ENCODE measurements at regions not wholly inside any gene's neighbourhood (a gene's known extent, or its start where the extent isn't known, plus 50 kb on each side); places are given as distances from the start of the nearest gene placed in this dataset.

DNA sequence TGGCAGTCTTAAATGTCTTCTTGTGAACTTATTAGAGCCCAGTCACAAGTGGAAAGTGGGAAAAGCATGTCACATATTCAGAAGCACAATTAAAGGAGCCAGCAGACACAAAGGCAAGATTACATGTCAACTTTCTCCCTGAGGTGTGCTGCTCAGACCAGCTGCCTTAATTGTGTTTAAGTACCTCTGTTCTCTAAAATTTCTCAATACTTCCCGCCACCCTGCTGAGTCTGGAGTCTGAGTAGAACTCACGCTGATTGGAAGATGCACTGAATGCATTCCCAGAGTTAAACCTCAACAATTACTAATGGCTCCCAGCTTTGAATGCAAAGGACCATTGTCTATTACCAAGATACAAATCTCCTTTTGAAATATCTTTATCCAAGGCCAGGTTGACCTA is 166.4 kb upstream of the COBL start:
- Histone ChIP-seq H3K9me3 (no peaks in the 10 kb centered on the region), H3K4me3 (no peak overlapping the region), H3K36me3 (no peaks in the 10 kb centered on the region), H3K27ac (replicated peaks in 1 of 4) (no peak overlapping the region), H3K4me1 (no peaks in the 10 kb centered on the region), H3K27me3 (no peaks in the 10 kb centered on the region)
- no peak for DNase-seq (ENCODE audit: extremely low spot score)
- TF ChIP-seq POLR2AphosphoS5 (IDR thresholded peaks at IDR 0.05) (no peak), POLR2A (IDR thresholded peaks at IDR 0.05; ENCODE audit: low read depth) (no peak), EP300 (IDR thresholded peaks at IDR 0.05) (no peak)
- TF ChIP-seq, protein P1, sequence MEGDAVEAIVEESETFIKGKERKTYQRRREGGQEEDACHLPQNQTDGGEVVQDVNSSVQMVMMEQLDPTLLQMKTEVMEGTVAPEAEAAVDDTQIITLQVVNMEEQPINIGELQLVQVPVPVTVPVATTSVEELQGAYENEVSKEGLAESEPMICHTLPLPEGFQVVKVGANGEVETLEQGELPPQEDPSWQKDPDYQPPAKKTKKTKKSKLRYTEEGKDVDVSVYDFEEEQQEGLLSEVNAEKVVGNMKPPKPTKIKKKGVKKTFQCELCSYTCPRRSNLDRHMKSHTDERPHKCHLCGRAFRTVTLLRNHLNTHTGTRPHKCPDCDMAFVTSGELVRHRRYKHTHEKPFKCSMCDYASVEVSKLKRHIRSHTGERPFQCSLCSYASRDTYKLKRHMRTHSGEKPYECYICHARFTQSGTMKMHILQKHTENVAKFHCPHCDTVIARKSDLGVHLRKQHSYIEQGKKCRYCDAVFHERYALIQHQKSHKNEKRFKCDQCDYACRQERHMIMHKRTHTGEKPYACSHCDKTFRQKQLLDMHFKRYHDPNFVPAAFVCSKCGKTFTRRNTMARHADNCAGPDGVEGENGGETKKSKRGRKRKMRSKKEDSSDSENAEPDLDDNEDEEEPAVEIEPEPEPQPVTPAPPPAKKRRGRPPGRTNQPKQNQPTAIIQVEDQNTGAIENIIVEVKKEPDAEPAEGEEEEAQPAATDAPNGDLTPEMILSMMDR (IDR thresholded peaks at IDR 0.05): no peak
- 100% methylated on average over 2 of the region's 2 CpGs for WGBS
- intact Hi-C loops (cut with DNase I): no loop called here

DNA sequence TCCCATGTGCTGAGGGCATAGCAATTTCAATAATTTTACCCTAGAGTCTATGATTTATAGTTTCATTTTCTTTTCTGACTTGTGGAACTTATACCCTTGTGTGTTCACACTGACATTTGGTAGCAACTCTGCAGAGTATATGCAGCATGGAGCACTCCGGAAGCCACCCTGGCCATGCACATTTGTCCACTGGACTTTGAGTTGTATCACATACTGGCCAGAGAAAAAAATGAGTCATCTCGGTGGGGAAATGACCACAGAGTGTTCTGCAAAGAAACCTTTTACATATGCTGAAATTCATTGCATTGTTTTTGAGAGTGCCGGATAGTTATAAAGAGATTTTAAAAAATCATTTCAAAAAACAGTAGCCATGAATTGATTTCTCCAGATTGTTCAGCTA is 164.8 kb upstream of the COBL start:
- Histone ChIP-seq H3K4me1 (no peaks in the 10 kb centered on the region), H3K36me3 (no peaks in the 10 kb centered on the region), H3K9me3 (no peaks in the 10 kb centered on the region), H3K27me3 (no peaks in the 10 kb centered on the region), H3K27ac (replicated peaks in 1 of 4) (no peak overlapping the region), H3K4me3 (no peak overlapping the region)
- TF ChIP-seq POLR2A (IDR thresholded peaks at IDR 0.05; ENCODE audit: low read depth) (no peak), EP300 (IDR thresholded peaks at IDR 0.05) (no peak), POLR2AphosphoS5 (IDR thresholded peaks at IDR 0.05) (no peak)
- TF ChIP-seq, protein P1 (IDR thresholded peaks at IDR 0.05): no peak
- DNase-seq (ENCODE audit: extremely low spot score): no peak
- WGBS: 90% methylated on average over 3 of the region's 3 CpGs
- intact Hi-C loops (cut with DNase I): no loop called here

DNA sequence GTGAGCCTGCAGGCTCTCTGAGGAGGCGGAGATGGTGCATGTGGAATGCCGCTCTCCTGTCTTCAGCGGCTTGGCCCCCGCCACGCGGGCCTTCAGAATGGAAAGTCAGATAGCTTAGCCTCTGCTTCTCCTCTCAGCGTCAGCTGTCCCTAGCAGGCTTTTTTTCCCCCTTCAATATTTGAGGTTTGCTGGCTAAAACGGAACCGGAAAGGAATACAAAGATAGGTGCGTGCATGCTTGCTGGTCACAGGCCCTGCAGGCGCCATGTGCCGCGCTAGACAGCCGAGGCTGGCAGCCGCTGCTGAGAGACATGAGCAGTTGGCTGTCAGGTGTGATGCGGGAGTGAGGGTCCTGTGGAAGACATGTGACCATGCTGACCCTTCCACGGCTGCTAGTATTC is 161.2 kb upstream of the COBL start:
- Histone ChIP-seq H3K4me3 (no peak overlapping the region), H3K27ac (replicated peaks in 1 of 4) (no peak overlapping the region), H3K27me3 (peaks cover 0 to 15% (median 0%) of the 10 kb centered on the region in 4 donors), H3K36me3 (no peaks in the 10 kb centered on the region), H3K9me3 (no peaks in the 10 kb centered on the region), H3K4me1 (no peaks in the 10 kb centered on the region)
- DNase-seq (ENCODE audit: extremely low spot score): peak; percentile 60
- TF ChIP-seq EP300 (IDR thresholded peaks at IDR 0.05): no peak
- TF ChIP-seq POLR2A (IDR thresholded peaks at IDR 0.05; ENCODE audit: low read depth): no peak
- TF ChIP-seq, protein P1 (IDR thresholded peaks at IDR 0.05): no peak
- no peak for TF ChIP-seq POLR2AphosphoS5 (IDR thresholded peaks at IDR 0.05)
- 92% methylated on average over 17 of the region's 17 CpGs for WGBS
- intact Hi-C loops (cut with DNase I): no loop called here

DNA sequence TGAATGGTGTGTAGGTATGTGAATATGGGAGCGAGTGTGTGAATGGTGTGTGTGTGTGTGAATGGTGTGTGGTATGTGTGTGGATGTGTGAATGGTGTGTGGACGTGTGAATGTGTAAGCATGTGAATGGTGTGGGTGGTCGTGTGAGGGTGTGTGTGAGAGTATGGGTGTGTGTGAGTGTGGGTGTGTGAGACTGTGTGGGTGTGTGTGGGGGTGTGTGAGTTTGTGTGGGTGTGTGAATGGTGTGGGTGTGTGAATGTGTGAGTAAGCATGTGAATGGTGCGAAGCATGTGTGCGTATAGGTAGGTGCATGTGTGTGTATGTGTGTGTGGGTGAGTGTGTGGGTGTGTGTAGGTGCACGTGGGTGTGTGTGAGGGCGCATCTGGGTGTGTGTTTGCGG is 160.7 kb upstream of the COBL start:
- peak; percentile 66 for DNase-seq (ENCODE audit: extremely low spot score)
- Histone ChIP-seq H3K4me3 (no peak overlapping the region), H3K4me1 (no peaks in the 10 kb centered on the region), H3K27ac (replicated peaks in 1 of 4) (no peak overlapping the region), H3K27me3 (peaks cover 0 to 20% (median 0%) of the 10 kb centered on the region in 4 donors), H3K9me3 (no peaks in the 10 kb centered on the region), H3K36me3 (no peaks in the 10 kb centered on the region)
- intact Hi-C loops (cut with DNase I): no loop called here
- WGBS: 91% methylated on average over 8 of the region's 8 CpGs
- no peak for TF ChIP-seq EP300 (IDR thresholded peaks at IDR 0.05)
- no peak for TF ChIP-seq POLR2AphosphoS5 (IDR thresholded peaks at IDR 0.05)
- no peak for TF ChIP-seq POLR2A (IDR thresholded peaks at IDR 0.05; ENCODE audit: low read depth)
- TF ChIP-seq, protein P1 (IDR thresholded peaks at IDR 0.05): no peak

DNA sequence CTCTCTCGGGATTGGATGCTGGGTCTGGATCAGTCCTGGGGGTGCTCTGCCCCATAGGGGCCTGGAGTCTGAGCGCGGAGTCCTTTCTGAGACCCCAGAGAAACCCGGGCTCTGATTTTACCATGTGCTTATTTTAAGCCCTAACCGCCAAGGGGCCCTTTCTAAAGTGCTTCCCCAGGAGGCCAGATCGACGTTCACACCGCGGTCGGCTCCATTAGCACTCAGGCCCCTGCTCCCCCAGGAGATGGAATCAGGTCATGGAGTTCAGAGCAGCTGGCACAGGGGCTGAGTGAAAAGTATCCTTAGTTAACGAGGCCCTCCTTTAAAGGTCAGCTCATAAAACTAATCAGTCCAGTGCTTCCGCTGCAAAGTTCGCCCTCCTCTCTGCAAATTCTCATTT is 159.4 kb upstream of the COBL start:
- DNase-seq (ENCODE audit: extremely low spot score): peak; percentile 79
- no peak for TF ChIP-seq EP300 (IDR thresholded peaks at IDR 0.05)
- TF ChIP-seq POLR2A (IDR thresholded peaks at IDR 0.05; ENCODE audit: low read depth): no peak
- TF ChIP-seq, protein P1 (IDR thresholded peaks at IDR 0.05): no peak
- no peak for TF ChIP-seq POLR2AphosphoS5 (IDR thresholded peaks at IDR 0.05)
- 97% methylated on average over 10 of the region's 13 CpGs for WGBS
- no peak overlapping the region for H3K27ac ChIP-seq (replicated peaks in 1 of 4)
- H3K4me3 ChIP-seq: no peak overlapping the region
- H3K9me3 ChIP-seq: no peaks in the 10 kb centered on the region
- no peaks in the 10 kb centered on the region for H3K36me3 ChIP-seq
- peaks cover 0 to 12% (median 6%) of the 10 kb centered on the region in 4 donors for H3K4me1 ChIP-seq
- intact Hi-C loops (cut with DNase I): no loop called here
- peaks cover 0 to 27% (median 0%) of the 10 kb centered on the region in 4 donors for H3K27me3 ChIP-seq
